IMR-90 (cell line): ENCODE measurements at regions not wholly inside any gene's neighbourhood (a gene's known extent, or its start where the extent isn't known, plus 50 kb on each side); places are given as distances from the start of the nearest gene placed in this dataset.

Experiments used
- ATAC-seq: fragments of 200-7000 bp; cut with Tn5 transposase; 2 replicates; pipeline ENCODE4 v1.9.1; 2020; ENCODE audit warnings: low read depth, mild to moderate bottlenecking, moderate library complexity
- BruUV-seq: library from RNA; stranded (reverse); fragments of 400-500 nt; replicated peaks from 2 replicates; lab custom pipeline; 2021; lab: Mats Ljungman, UMichigan
- CTCF ChIA-PET: fragments of 300-600 bp; formaldehyde crosslinking; extraction: SDS; loops from one replicate; lab custom pipeline; 2021; ENCODE audit warnings: antibody characterized with exemption; lab: Yijun Ruan, JAX
- POLR2A ChIA-PET: fragments of 300-600 bp; sonication (Branson Sonifier 250); formaldehyde crosslinking; loops from one replicate; lab custom pipeline; 2022; ENCODE audit warnings: antibody characterized with exemption; ENCODE audit not compliant: unreplicated experiment; lab: Charles Lee
- DNase-seq: peaks from one replicate; pipeline ENCODE4 v3.0.0; 2013
- H2AFZ ChIP-seq: replicated peaks from 2 replicates; pipeline ENCODE3; 2013; ENCODE audit warnings: low read length, mild to moderate bottlenecking; ENCODE audit not compliant: poor library complexity
- H2AK5ac ChIP-seq: 2 replicates; pipeline ENCODE4 v1.6.1; 2013; ENCODE audit warnings: low read depth, low read length, inconsistent platforms
- H2AK9ac ChIP-seq: replicated peaks from 2 replicates; pipeline ENCODE3; 2013; ENCODE audit warnings: mild to moderate bottlenecking, low read depth, low read length, moderate library complexity; ENCODE audit not compliant: poor library complexity
- H2BK120ac ChIP-seq: 2 replicates; pipeline ENCODE4 v1.6.1; 2013; ENCODE audit warnings: low read depth, low read length, inconsistent platforms
- H2BK15ac ChIP-seq: 3 replicates; pipeline ENCODE4 v1.6.1; 2013; ENCODE audit warnings: low read depth, low read length, inconsistent platforms
- H2BK20ac ChIP-seq: 2 replicates; pipeline ENCODE4 v1.6.1; 2013; ENCODE audit warnings: low read depth, mild to moderate bottlenecking, inconsistent platforms, low read length, moderate library complexity
- H2BK5ac ChIP-seq: 2 replicates; pipeline ENCODE4 v1.6.1; 2013; ENCODE audit warnings: mild to moderate bottlenecking, low read depth, low read length, inconsistent platforms; ENCODE audit not compliant: poor library complexity, severe bottlenecking
- H3K14ac ChIP-seq: replicated peaks from 2 replicates; pipeline ENCODE4 v1.6.1; 2013; ENCODE audit warnings: low read depth, low read length, inconsistent platforms
- H3K18ac ChIP-seq: 2 replicates; pipeline ENCODE4 v1.6.1; 2013; ENCODE audit warnings: low read depth, low read length, control low read depth
- H3K23ac ChIP-seq: 2 replicates; pipeline ENCODE4 v1.6.1; 2013; ENCODE audit warnings: low read depth, low read length, inconsistent platforms
- H3K27ac ChIP-seq: 2 replicates; pipeline ENCODE4 v1.5.1; 2013; ENCODE audit warnings: mild to moderate bottlenecking, control low read depth, low read length; ENCODE audit not compliant: insufficient read depth
- H3K27me3 ChIP-seq: 2 replicates; pipeline ENCODE4 v1.6.1; 2013; ENCODE audit warnings: low read length; ENCODE audit not compliant: control insufficient read depth, insufficient read depth
- H3K36me3 ChIP-seq: 2 replicates; pipeline ENCODE4 v1.6.1; 2013; ENCODE audit warnings: low read length, mixed read lengths; ENCODE audit not compliant: control insufficient read depth, insufficient read depth
- H3K4ac ChIP-seq: 2 replicates; pipeline ENCODE4 v1.6.1; 2013; ENCODE audit warnings: low read depth, low read length, inconsistent platforms
- H3K4me1 ChIP-seq: 2 replicates; pipeline ENCODE4 v1.6.1; 2013; ENCODE audit warnings: low read length, mixed read lengths; ENCODE audit not compliant: control insufficient read depth, insufficient read depth
- H3K4me2 ChIP-seq: 2 replicates; pipeline ENCODE4 v1.6.1; 2013; ENCODE audit warnings: low read depth, mild to moderate bottlenecking, control low read depth, low read length, moderate library complexity
- H3K4me3 ChIP-seq: 2 replicates; pipeline ENCODE4 v1.5.1; 2013; ENCODE audit warnings: low read depth, mild to moderate bottlenecking, control low read depth, low read length, moderate library complexity; ENCODE audit not compliant: insufficient read depth
- H3K56ac ChIP-seq: 2 replicates; pipeline ENCODE4 v1.6.1; 2013; ENCODE audit warnings: low read length, inconsistent platforms; ENCODE audit not compliant: insufficient read depth; ENCODE audit errors: extremely low read depth
- H3K79me1 ChIP-seq, 2 experiments: 2 replicates each; pipeline ENCODE4 v1.6.1; 2013; ENCODE audit warnings: low read length in 2 of 2, inconsistent platforms in 1 of 2, low read depth in 1 of 2
- H3K9ac ChIP-seq: 2 replicates; pipeline ENCODE4 v1.6.1; 2013; ENCODE audit warnings: low read depth, low read length, control low read depth
- H3K9me1 ChIP-seq: 2 replicates; pipeline ENCODE4 v1.6.1; 2013; ENCODE audit warnings: low read length, inconsistent platforms; ENCODE audit not compliant: insufficient read depth
- H3K9me3 ChIP-seq: 2 replicates; pipeline ENCODE4 v1.6.1; 2013; ENCODE audit warnings: low read length; ENCODE audit not compliant: control insufficient read depth, insufficient read depth
- H4K20me1 ChIP-seq: 2 replicates; pipeline ENCODE4 v1.6.1; 2013; ENCODE audit warnings: low read length, inconsistent platforms; ENCODE audit not compliant: insufficient read depth
- H4K5ac ChIP-seq: 2 replicates; pipeline ENCODE4 v1.6.1; 2013; ENCODE audit warnings: mild to moderate bottlenecking, low read depth, low read length, control low read depth
- H4K8ac ChIP-seq, 2 experiments: 2 replicates each; pipeline ENCODE4 v1.6.1; 2013; ENCODE audit warnings: low read depth in 2 of 2, low read length in 2 of 2, control low read depth in 1 of 2, inconsistent platforms in 1 of 2
- H4K91ac ChIP-seq: 2 replicates; pipeline ENCODE4 v1.6.1; 2013; ENCODE audit warnings: low read depth, low read length, inconsistent platforms; ENCODE audit not compliant: insufficient read depth
- BHLHE40 ChIP-seq: fragments of 150-350 bp; IDR thresholded peaks from 2 replicates; pipeline ENCODE4 v1.6.1; 2016; ENCODE audit warnings: mild to moderate bottlenecking, low read depth, low read length
- CEBPB ChIP-seq: IDR thresholded peaks from 2 replicates; pipeline ENCODE4 v1.6.1; 2012; ENCODE audit warnings: low read depth, low read length, improper control_type of control experiment
- CHD1 ChIP-seq: IDR thresholded peaks from 2 replicates; pipeline ENCODE4 v1.6.1; 2012; ENCODE audit warnings: low read depth, low read length, improper control_type of control experiment
- FOS ChIP-seq: fragments of 150-350 bp; IDR thresholded peaks from 2 replicates; pipeline ENCODE4 v1.6.1; 2016; ENCODE audit warnings: low read depth, low read length
- MAZ ChIP-seq: IDR thresholded peaks from 2 replicates; pipeline ENCODE4 v1.6.1; 2012; ENCODE audit warnings: low read depth, mild to moderate bottlenecking, low read length, improper control_type of control experiment, moderate library complexity, borderline replicate concordance
- MXI1 ChIP-seq: IDR thresholded peaks from 2 replicates; pipeline ENCODE4 v1.6.1; 2012; ENCODE audit warnings: low read depth, mild to moderate bottlenecking, low read length, moderate library complexity, borderline replicate concordance
- NFE2L2 ChIP-seq: fragments of 150-350 bp; IDR thresholded peaks from 2 replicates; pipeline ENCODE4 v1.6.1; 2016; ENCODE audit warnings: low read depth, mild to moderate bottlenecking, low read length
- RAD21 ChIP-seq: IDR thresholded peaks from 2 replicates; pipeline ENCODE4 v1.6.1; 2012; ENCODE audit warnings: low read length, improper control_type of control experiment
- RCOR1 ChIP-seq: IDR thresholded peaks from 2 replicates; pipeline ENCODE4 v1.6.1; 2012; ENCODE audit warnings: mild to moderate bottlenecking, low read length, improper control_type of control experiment; ENCODE audit not compliant: insufficient replicate concordance
- RFX5 ChIP-seq: IDR thresholded peaks from 2 replicates; pipeline ENCODE4 v1.8.0; 2012; ENCODE audit warnings: low read depth, mild to moderate bottlenecking, low read length, moderate library complexity
- SMC3 ChIP-seq: fragments of 150-350 bp; IDR thresholded peaks from 2 replicates; pipeline ENCODE4 v1.6.1; 2016; ENCODE audit warnings: low read depth, mild to moderate bottlenecking, antibody characterized with exemption, low read length, moderate library complexity
- WGBS, 2 experiments: methylation state at CpG; one replicate each; pipeline versions ENCODE4 v1.1.5 to v1.1.7; 2013; ENCODE audit warnings: missing lambda C conversion rate in 2 of 2; ENCODE audit not compliant: insufficient read length in 1 of 2; ENCODE audit errors: extremely low coverage in 2 of 2; 5-methylcytosine and 5-hydroxymethylcytosine counted together
- dilution Hi-C: fragments of 300-500 bp; cut with HindIII; formaldehyde crosslinking; loops from one replicate; pipeline ENCODE4 v1.14.3; 2018; ENCODE audit warnings: low sequenced_read_pairs; ENCODE audit not compliant: unreplicated experiment
- in situ Hi-C: fragments of 300-500 bp; cut with MboI; formaldehyde crosslinking; loops from 3 replicates; pipeline ENCODE4 v1.14.3; 2019; ENCODE audit warnings: low sequenced_read_pairs, inconsistent platforms, mixed read lengths
- intact Hi-C: fragments of 100-400 bp; cut with micrococcal nuclease; formaldehyde crosslinking; loops from 2 replicates; pipeline ENCODE4 v1.10.0; 2022
- TF ChIP-seq, protein P1 (sequence below): conservative IDR thresholded peaks from 2 replicates; pipeline ENCODE4 v1.5.1; 2012; ENCODE audit warnings: mild to moderate bottlenecking, low read depth, low read length, improper control_type of control experiment
- TF ChIP-seq, protein P2 (sequence below): fragments of 150-350 bp; IDR thresholded peaks from 2 replicates; pipeline ENCODE4 v1.6.1; 2017; ENCODE audit warnings: mild to moderate bottlenecking, antibody characterized with exemption, low read length, low read depth
- TF ChIP-seq, protein P3 (sequence below): fragments of 150-350 bp; IDR thresholded peaks from 2 replicates; pipeline ENCODE4 v1.6.1; 2016; ENCODE audit warnings: low read depth, mild to moderate bottlenecking, low read length, moderate library complexity, borderline replicate concordance

DNA sequence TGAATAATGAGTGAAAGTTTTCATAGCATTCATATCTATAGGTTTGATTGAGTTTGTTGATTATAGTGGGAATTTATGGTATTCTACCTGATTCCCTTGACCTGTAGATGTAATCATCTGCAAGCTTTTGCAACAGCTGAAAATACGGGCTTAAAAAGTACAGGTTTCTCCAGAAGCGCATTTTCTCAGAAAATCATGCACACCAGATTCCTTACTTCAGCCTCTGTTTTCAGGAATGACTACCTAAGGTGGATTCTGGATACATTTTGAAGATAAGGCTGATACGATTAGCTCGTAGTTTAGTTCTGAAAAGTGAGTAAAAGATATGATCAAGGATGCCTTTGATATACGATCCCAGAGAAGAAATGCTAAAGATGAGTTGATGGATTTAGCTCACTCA lies 694.8 kb upstream of the CDH10 start:
- TF ChIP-seq BHLHE40, result no peak
- TF ChIP-seq, protein P1, sequence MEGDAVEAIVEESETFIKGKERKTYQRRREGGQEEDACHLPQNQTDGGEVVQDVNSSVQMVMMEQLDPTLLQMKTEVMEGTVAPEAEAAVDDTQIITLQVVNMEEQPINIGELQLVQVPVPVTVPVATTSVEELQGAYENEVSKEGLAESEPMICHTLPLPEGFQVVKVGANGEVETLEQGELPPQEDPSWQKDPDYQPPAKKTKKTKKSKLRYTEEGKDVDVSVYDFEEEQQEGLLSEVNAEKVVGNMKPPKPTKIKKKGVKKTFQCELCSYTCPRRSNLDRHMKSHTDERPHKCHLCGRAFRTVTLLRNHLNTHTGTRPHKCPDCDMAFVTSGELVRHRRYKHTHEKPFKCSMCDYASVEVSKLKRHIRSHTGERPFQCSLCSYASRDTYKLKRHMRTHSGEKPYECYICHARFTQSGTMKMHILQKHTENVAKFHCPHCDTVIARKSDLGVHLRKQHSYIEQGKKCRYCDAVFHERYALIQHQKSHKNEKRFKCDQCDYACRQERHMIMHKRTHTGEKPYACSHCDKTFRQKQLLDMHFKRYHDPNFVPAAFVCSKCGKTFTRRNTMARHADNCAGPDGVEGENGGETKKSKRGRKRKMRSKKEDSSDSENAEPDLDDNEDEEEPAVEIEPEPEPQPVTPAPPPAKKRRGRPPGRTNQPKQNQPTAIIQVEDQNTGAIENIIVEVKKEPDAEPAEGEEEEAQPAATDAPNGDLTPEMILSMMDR, result no peak
- no peak for TF ChIP-seq SMC3
- TF ChIP-seq CEBPB, result no peak
- TF ChIP-seq FOS, result no peak
- TF ChIP-seq, protein P2, sequence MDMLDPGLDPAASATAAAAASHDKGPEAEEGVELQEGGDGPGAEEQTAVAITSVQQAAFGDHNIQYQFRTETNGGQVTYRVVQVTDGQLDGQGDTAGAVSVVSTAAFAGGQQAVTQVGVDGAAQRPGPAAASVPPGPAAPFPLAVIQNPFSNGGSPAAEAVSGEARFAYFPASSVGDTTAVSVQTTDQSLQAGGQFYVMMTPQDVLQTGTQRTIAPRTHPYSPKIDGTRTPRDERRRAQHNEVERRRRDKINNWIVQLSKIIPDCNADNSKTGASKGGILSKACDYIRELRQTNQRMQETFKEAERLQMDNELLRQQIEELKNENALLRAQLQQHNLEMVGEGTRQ, result no peak
- no peak for TF ChIP-seq MAZ
- no peak for TF ChIP-seq RCOR1
- TF ChIP-seq RFX5, result no peak
- TF ChIP-seq, protein P3, sequence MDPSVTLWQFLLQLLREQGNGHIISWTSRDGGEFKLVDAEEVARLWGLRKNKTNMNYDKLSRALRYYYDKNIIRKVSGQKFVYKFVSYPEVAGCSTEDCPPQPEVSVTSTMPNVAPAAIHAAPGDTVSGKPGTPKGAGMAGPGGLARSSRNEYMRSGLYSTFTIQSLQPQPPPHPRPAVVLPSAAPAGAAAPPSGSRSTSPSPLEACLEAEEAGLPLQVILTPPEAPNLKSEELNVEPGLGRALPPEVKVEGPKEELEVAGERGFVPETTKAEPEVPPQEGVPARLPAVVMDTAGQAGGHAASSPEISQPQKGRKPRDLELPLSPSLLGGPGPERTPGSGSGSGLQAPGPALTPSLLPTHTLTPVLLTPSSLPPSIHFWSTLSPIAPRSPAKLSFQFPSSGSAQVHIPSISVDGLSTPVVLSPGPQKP, result no peak
- no peak for TF ChIP-seq CHD1
- TF ChIP-seq NFE2L2, result no peak
- TF ChIP-seq MXI1, result no peak
- TF ChIP-seq RAD21, result no peak
- H3K23ac ChIP-seq, result no peak overlapping the region
- intact Hi-C loops, result no loop called here
- H3K4ac ChIP-seq, result no peak overlapping the region
- H4K8ac ChIP-seq, result no peak overlapping the region
- no peak overlapping the region for H2BK120ac ChIP-seq
- no peak overlapping the region for H3K4me2 ChIP-seq
- no peak overlapping the region for H3K18ac ChIP-seq
- no peak overlapping the region for H3K4me3 ChIP-seq
- H2AK5ac ChIP-seq, result no peak overlapping the region
- ChIA-PET CTCF (no interaction called here), POLR2A (no interaction called here)
- H2AFZ ChIP-seq, result no peak overlapping the region
- dilution Hi-C loops, result no loop called here
- BruUV-seq, result no TSS peak
- no peak overlapping the region for H4K91ac ChIP-seq
- no peak overlapping the region for H2BK20ac ChIP-seq
- H4K5ac ChIP-seq, result no peak overlapping the region
- no peak overlapping the region for H3K56ac ChIP-seq
- no peaks in the 10 kb centered on the region for H3K79me1 ChIP-seq
- no peak overlapping the region for H2BK5ac ChIP-seq
- no peak overlapping the region for H2BK15ac ChIP-seq
- no peak overlapping the region for H3K9ac ChIP-seq
- peaks cover 3% of the 10 kb centered on the region for H3K9me3 ChIP-seq
- DNase-seq, result no peak
- no peaks in the 10 kb centered on the region for H3K9me1 ChIP-seq
- H3K14ac ChIP-seq, result no peak overlapping the region
- WGBS, 2 experiments, result no CpG with 5 or more reads among the region's 5 CpGs
- no peaks in the 10 kb centered on the region for H3K27me3 ChIP-seq
- no peaks in the 10 kb centered on the region for H4K20me1 ChIP-seq
- in situ Hi-C loops, result no loop called here
- no peaks in the 10 kb centered on the region for H3K36me3 ChIP-seq
- ATAC-seq, result no peak
- H3K27ac ChIP-seq, result no peak overlapping the region
- no peaks in the 10 kb centered on the region for H3K4me1 ChIP-seq
- no peak overlapping the region for H2AK9ac ChIP-seq
